GM23248 (cell line): ENCODE measurements at regions not wholly inside any gene's neighbourhood (a gene's known extent, or its start where the extent isn't known, plus 50 kb on each side); places are given as distances from the start of the nearest gene placed in this dataset.

ENCODE experiments used
- DNase-seq: peaks from one replicate; pipeline ENCODE4 v3.0.0-alpha.2; 2015
- H2AFZ ChIP-seq: fragments of 200-600 bp; sonication (generic); 2 replicates; pipeline ENCODE4 v1.6.1; 2016; ENCODE audit warnings: antibody characterized with exemption
- H3F3A ChIP-seq: fragments of 200-600 bp; sonication (generic); 2 replicates; pipeline ENCODE4 v1.6.1; 2016; ENCODE audit warnings: mild to moderate bottlenecking, antibody characterized with exemption, mixed run types; ENCODE audit not compliant: insufficient read depth
- H3K27ac ChIP-seq: fragments of 200-600 bp; sonication (generic); 2 replicates; pipeline ENCODE4 v1.5.1; 2016; ENCODE audit warnings: mild to moderate bottlenecking
- H3K27me3 ChIP-seq: fragments of 200-600 bp; sonication (generic); replicated peaks from 2 replicates; pipeline ENCODE4 v1.6.1; 2016; ENCODE audit warnings: mild to moderate bottlenecking; ENCODE audit not compliant: insufficient read depth
- H3K36me3 ChIP-seq: fragments of 200-600 bp; sonication (generic); 2 replicates; pipeline ENCODE4 v1.6.1; 2016; ENCODE audit warnings: low read depth, mild to moderate bottlenecking
- H3K4me1 ChIP-seq: fragments of 200-600 bp; sonication (generic); 2 replicates; pipeline ENCODE4 v1.6.1; 2016; ENCODE audit warnings: mild to moderate bottlenecking; ENCODE audit not compliant: insufficient read depth
- H3K4me2 ChIP-seq: fragments of 200-600 bp; sonication (generic); one replicate; pipeline ENCODE4 v1.6.1; 2016; ENCODE audit warnings: mild to moderate bottlenecking; ENCODE audit not compliant: unreplicated experiment
- H3K4me3 ChIP-seq: fragments of 200-600 bp; sonication (generic); 2 replicates; pipeline ENCODE4 v1.5.1; 2016; ENCODE audit warnings: mild to moderate bottlenecking
- H3K79me2 ChIP-seq: fragments of 200-600 bp; sonication (generic); 2 replicates; pipeline ENCODE4 v1.6.1; 2016; ENCODE audit warnings: mild to moderate bottlenecking; ENCODE audit not compliant: insufficient read depth
- H3K9ac ChIP-seq: fragments of 200-600 bp; sonication (generic); 2 replicates; pipeline ENCODE4 v1.6.1; 2016; ENCODE audit warnings: mild to moderate bottlenecking
- H3K9me2 ChIP-seq: fragments of 200-600 bp; sonication (generic); 2 replicates; pipeline ENCODE4 v1.6.1; 2016; ENCODE audit warnings: mixed run types, mild to moderate bottlenecking, moderate library complexity; ENCODE audit not compliant: insufficient read depth
- H3K9me3 ChIP-seq: fragments of 200-600 bp; sonication (generic); one replicate; pipeline ENCODE4 v1.6.1; 2017; ENCODE audit warnings: low read depth
- H4K20me1 ChIP-seq: fragments of 200-600 bp; sonication (generic); 2 replicates; pipeline ENCODE4 v1.6.0; 2016; ENCODE audit not compliant: insufficient read depth
- EZH2 ChIP-seq: fragments of 200-600 bp; sonication (generic); IDR thresholded peaks from 2 replicates; pipeline ENCODE4 v1.6.1; 2018; ENCODE audit warnings: antibody characterized with exemption, mild to moderate bottlenecking; ENCODE audit not compliant: insufficient read depth, poor library complexity, severe bottlenecking
- EZH2phosphoT487 ChIP-seq: fragments of 200-600 bp; sonication (generic); IDR thresholded peaks from 2 replicates; pipeline ENCODE4 v1.6.1; 2018; ENCODE audit warnings: antibody characterized with exemption, moderate library complexity, mild to moderate bottlenecking, low read depth; ENCODE audit not compliant: insufficient read depth
- WGBS, 2 experiments: methylation state at CpG; one replicate each; pipeline ENCODE4 v1.1.6; 2015 to 2017; ENCODE audit warnings: low lambda C conversion rate in 2 of 2, low coverage in 1 of 2; ENCODE audit errors: missing lambda C conversion rate in 2 of 2; 5-methylcytosine and 5-hydroxymethylcytosine counted together
- in situ Hi-C: fragments of 300-500 bp; cut with MboI; formaldehyde crosslinking; loops from 2 replicates; pipeline ENCODE4 v1.15.0; 2020

DNA sequence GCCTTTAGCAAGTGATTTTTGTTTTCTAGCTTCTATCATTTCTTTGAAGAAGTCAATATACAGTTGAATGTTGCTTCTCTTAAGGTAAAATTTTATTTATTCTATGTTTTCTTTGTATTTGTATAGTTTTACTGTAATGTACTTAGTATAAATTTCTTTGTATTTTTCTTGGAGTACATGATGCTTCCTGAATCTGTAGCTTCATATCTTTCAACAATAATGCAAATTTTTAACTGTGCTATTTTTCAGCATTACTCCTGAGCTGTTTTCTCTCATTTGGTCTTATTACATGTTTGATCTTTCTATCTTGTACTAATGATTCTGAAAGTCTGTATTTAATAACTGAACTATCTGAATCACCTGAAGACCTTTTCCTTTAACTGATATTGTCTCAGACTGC is 253.9 kb upstream of the NXPH2 start:
- Histone ChIP-seq H3K27ac (no peak overlapping the region), H3K36me3 (no peaks in the 10 kb centered on the region), H3K4me2 (no peak overlapping the region), H4K20me1 (no peaks in the 10 kb centered on the region), H2AFZ (no peak overlapping the region), H3F3A (no peaks in the 10 kb centered on the region), H3K9me2 (no peaks in the 10 kb centered on the region), H3K9me3 (no peaks in the 10 kb centered on the region), H3K4me1 (no peaks in the 10 kb centered on the region), H3K4me3 (no peak overlapping the region), H3K79me2 (no peaks in the 10 kb centered on the region), H3K9ac (no peak overlapping the region), H3K27me3 (no peaks in the 10 kb centered on the region)
- no peak for DNase-seq
- TF ChIP-seq EZH2 (no peak), EZH2phosphoT487 (no peak)
- in situ Hi-C loops: no loop called here

DNA sequence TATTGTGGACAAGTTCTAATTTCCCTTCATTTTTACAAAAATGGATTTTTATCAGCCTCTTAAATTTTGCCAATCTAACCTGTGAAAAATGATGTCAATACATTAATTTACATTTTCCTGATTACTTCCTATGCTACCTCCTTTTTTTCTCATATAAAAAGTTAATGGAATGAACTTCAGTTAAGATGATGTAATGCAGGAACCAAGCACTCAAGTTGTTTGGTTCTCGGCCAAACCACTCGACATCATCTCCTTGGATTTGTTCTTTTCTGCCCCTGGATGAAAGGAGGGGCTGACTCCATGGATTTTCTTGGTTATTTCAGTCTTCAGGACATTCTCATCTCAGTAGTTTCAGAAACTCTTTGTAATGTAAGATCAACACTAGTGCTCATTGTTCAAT is 253.1 kb upstream of the NXPH2 start:
- DNase-seq: peak; percentile 2
- Histone ChIP-seq H3K9me2 (no peaks in the 10 kb centered on the region), H3K9ac (no peak overlapping the region), H2AFZ (no peak overlapping the region), H3K36me3 (no peaks in the 10 kb centered on the region), H3K79me2 (no peaks in the 10 kb centered on the region), H3K9me3 (no peaks in the 10 kb centered on the region), H3K4me3 (no peak overlapping the region), H3K4me2 (no peak overlapping the region), H3K4me1 (no peaks in the 10 kb centered on the region), H4K20me1 (no peaks in the 10 kb centered on the region), H3K27ac (no peak overlapping the region), H3F3A (no peaks in the 10 kb centered on the region), H3K27me3 (no peaks in the 10 kb centered on the region)
- 8 to 15% methylated on average over 2 of the region's 2 CpGs for WGBS, 2 experiments
- TF ChIP-seq EZH2phosphoT487 (no peak), EZH2 (no peak)
- in situ Hi-C loops: no loop called here

DNA sequence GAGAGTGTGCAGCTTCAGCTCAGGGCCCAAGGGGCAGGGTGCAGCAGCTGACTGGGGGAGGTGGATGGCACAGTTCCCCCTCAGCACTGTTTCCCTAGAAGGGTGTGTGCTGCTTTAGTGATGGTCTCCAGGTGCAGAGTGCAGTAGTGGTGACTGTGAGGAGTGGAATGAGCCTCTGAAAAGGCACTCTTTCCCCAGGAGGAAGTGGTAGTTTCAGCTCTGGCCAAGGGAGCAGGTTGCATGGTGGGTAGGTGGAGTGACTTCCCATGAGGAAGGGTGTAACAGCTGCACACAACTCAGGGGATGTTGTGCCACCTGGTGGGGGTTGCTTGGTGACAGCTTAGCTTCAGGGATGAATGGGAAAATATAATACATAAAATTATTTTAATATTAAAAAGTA is 251.5 kb upstream of the NXPH2 start:
- Histone ChIP-seq H2AFZ (no peak overlapping the region), H3F3A (no peaks in the 10 kb centered on the region), H3K9me3 (no peaks in the 10 kb centered on the region), H3K27ac (no peak overlapping the region), H3K4me1 (no peaks in the 10 kb centered on the region), H4K20me1 (no peaks in the 10 kb centered on the region), H3K4me3 (no peak overlapping the region), H3K79me2 (no peaks in the 10 kb centered on the region), H3K36me3 (no peaks in the 10 kb centered on the region), H3K9me2 (no peaks in the 10 kb centered on the region), H3K4me2 (no peak overlapping the region), H3K27me3 (no peaks in the 10 kb centered on the region), H3K9ac (no peak overlapping the region)
- DNase-seq: no peak
- TF ChIP-seq EZH2: no peak
- no peak for TF ChIP-seq EZH2phosphoT487
- in situ Hi-C loops: no loop called here

DNA sequence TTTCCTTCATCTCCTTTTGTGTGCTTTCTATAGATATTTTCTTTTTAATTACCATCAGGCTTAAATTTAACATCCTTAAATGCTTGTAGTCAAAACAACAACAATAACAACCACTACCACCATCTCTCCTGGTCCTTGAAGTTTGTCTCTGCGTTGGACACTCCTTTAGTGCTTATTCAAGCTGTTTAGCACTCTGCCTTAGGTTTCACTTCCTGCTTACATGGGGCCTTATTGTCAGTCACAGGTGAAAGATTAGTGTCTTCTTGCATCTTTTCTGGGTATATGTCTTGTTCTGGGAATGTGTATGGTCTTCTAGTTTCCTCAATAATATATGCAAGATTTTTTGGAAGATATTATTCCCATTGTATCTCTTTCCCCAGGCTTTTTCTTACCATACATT is 240.1 kb upstream of the NXPH2 start:
- Histone ChIP-seq H4K20me1 (no peaks in the 10 kb centered on the region), H3K9ac (no peak overlapping the region), H3K4me2 (no peak overlapping the region), H3K9me2 (no peaks in the 10 kb centered on the region), H3K27ac (no peak overlapping the region), H3K9me3 (no peaks in the 10 kb centered on the region), H3K79me2 (no peaks in the 10 kb centered on the region), H2AFZ (no peak overlapping the region), H3K27me3 (no peaks in the 10 kb centered on the region), H3K36me3 (no peaks in the 10 kb centered on the region), H3K4me3 (no peak overlapping the region), H3K4me1 (no peaks in the 10 kb centered on the region), H3F3A (no peaks in the 10 kb centered on the region)
- TF ChIP-seq EZH2 (no peak), EZH2phosphoT487 (no peak)
- in situ Hi-C loops: no loop called here
- DNase-seq: no peak
- WGBS, 2 experiments: 5 to 15% methylated on average over 1 of the region's 1 CpG

DNA sequence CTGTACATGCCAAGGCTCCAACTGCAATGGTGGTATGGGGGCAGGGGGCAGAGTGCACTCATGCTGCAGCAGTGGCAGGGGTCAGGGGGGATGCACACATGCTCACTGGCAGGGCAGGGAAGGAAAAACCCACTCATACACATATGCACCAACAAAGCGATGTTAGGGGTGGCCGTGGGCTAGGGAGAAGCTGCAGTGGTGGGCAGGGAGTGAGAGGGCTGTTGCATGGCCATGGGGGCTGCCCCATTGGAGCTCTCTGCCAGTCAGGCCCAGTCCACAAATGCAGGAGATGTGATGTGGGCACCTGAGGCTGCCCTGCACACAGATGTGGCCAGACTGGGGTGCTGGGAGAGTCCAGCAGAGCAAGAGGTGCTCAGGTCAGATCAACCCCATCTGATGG is 238.1 kb upstream of the NXPH2 start:
- in situ Hi-C loops: no loop called here
- H3K4me3 ChIP-seq: no peak overlapping the region

More for the DNA sequence above, 238.1 kb upstream of the NXPH2 start:
- no peak for TF ChIP-seq EZH2phosphoT487
- no peak for TF ChIP-seq EZH2
- Histone ChIP-seq H4K20me1 (no peaks in the 10 kb centered on the region), H3K9ac (no peak overlapping the region), H3K79me2 (no peaks in the 10 kb centered on the region), H3K27ac (no peak overlapping the region), H3K9me3 (no peaks in the 10 kb centered on the region), H3K27me3 (no peaks in the 10 kb centered on the region), H3K36me3 (no peaks in the 10 kb centered on the region), H3F3A (no peaks in the 10 kb centered on the region), H3K4me1 (no peaks in the 10 kb centered on the region), H3K4me2 (no peak overlapping the region), H3K9me2 (no peaks in the 10 kb centered on the region), H2AFZ (no peak overlapping the region)
- WGBS, 2 experiments: 28 to 35% methylated on average over 2 of the region's 2 CpGs
- no peak for DNase-seq
